ENCODE measurements at regions not wholly inside any gene's neighbourhood (a gene's known extent, or its start where the extent isn't known, plus 50 kb on each side); places are given as distances from the start of the nearest gene placed in this dataset.

GRCh38 chr2:150208689-150209088 lies 278.8 kb downstream of the RND3 start:
- no peak for TF ChIP-seq POLR2A (IDR thresholded peaks at IDR 0.05)
- TF ChIP-seq CTCF (IDR thresholded peaks at IDR 0.05) = no peak
